Uterus (tissue), 3 donors: ENCODE measurements at regions not wholly inside any gene's neighbourhood (a gene's known extent, or its start where the extent isn't known, plus 50 kb on each side); places are given as distances from the start of the nearest gene placed in this dataset.
"Not testable (repeated sequence)": the region's sequence is repeated elsewhere in the genome, so short reads cannot be mapped to it uniquely, and the experiment has no call there.

Source experiments
- DNase-seq, 2 donors: peaks; one replicate each; pipeline ENCODE4 v3.0.0-alpha.2; 2019 to 2020
- H3K27ac ChIP-seq, 2 donors: fragments of 200-600 bp; sonication (generic); 1 replicate in 1 of 2; 2 replicates in 1 of 2; pipeline ENCODE4 v1.5.1; 2016 to 2018
- H3K27me3 ChIP-seq, 2 donors: fragments of 200-600 bp; sonication (generic); one replicate each; pipeline ENCODE4 v1.5.1; 2018 to 2019; ENCODE audit warnings: control low read depth in 1 of 2
- H3K36me3 ChIP-seq, 2 donors: fragments of 200-600 bp; sonication (generic); one replicate each; pipeline ENCODE4 v1.5.1; 2019; ENCODE audit warnings: control low read depth in 1 of 2
- H3K4me1 ChIP-seq, 2 donors: fragments of 200-600 bp; sonication (generic); one replicate each; pipeline ENCODE4 v1.5.1; 2018 to 2019; ENCODE audit warnings: control low read depth in 1 of 2
- H3K4me3 ChIP-seq, 2 donors: fragments of 200-600 bp; sonication (generic); 1 replicate in 1 of 2; 2 replicates in 1 of 2; pipeline ENCODE4 v1.5.1; 2018 to 2019; ENCODE audit warnings: mild to moderate bottlenecking in 1 of 2
- H3K9me3 ChIP-seq, 2 donors: fragments of 200-600 bp; sonication (generic); one replicate each; pipeline ENCODE4 v1.5.1; 2019; ENCODE audit warnings: control low read depth in 1 of 2
- CTCF ChIP-seq, 4 experiments: fragments of 200-600 bp in 2 of 4; fragments of 450-650 bp in 2 of 4; sonication (generic) in 2 of 4; IDR thresholded peaks; one replicate each; pipeline ENCODE4 v1.5.1; 2016 to 2019; ENCODE audit warnings: antibody characterized with exemption in 4 of 4, mild to moderate bottlenecking in 2 of 4, moderate library complexity in 1 of 4
- POLR2A ChIP-seq, 2 donors: fragments of 450-650 bp; IDR thresholded peaks; one replicate each; pipeline ENCODE4 v1.6.1; 2016; ENCODE audit warnings: antibody characterized with exemption in 2 of 2, mild to moderate bottlenecking in 1 of 2, moderate library complexity in 1 of 2
- intact Hi-C: fragments of 100-400 bp; cut with DNase I; formaldehyde crosslinking; loops from one replicate; pipeline ENCODE4 v1.15.1; 2023; ENCODE audit warnings: low total_unique reads
- donor health status: DM: yes; HTN: yes; CAD: no.

- no peak for TF ChIP-seq POLR2A (IDR thresholded peaks at IDR 0.05)
- no peak for TF ChIP-seq CTCF (IDR thresholded peaks at IDR 0.05)
- H3K27ac ChIP-seq, result no peak overlapping the region
- no peaks in the 10 kb centered on the region for H3K27me3 ChIP-seq
- no peak overlapping the region for H3K4me3 ChIP-seq
- no peaks in the 10 kb centered on the region for H3K4me1 ChIP-seq
- H3K36me3 ChIP-seq, result no peaks in the 10 kb centered on the region
- DNase-seq, result no peak
- no peaks in the 10 kb centered on the region for H3K9me3 ChIP-seq
- intact Hi-C loops, result no loop called here
Observed at GRCh38 chr11:71154261-71154805, 98.0 kb downstream of the SHANK2 start.

DNA sequence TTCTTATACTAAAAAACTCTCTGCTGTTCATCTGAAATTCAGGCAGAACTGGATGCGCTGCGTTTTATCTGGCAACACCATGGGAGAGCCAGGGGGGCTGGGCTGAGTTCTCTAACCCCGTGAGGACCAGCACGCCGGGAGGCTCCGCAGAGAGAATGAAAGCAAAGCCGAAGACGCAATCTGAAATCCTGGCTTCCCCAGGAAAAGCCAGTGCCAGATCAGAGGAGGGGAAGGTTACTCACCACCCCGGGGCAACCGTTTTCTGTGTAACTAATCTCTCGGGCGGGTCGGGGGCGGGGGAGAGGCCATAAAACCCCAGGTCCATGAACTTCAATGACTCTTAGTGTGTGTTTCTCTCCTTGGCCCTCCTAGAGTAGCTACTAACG is 99.4 kb downstream of the SHANK2 start:
- intact Hi-C loops, result no loop called here
- no peak for DNase-seq

GRCh38 chr11:71152312-71153004 is 99.9 kb downstream of the SHANK2 start:
- H3K4me3 ChIP-seq, H3K27ac ChIP-seq, H3K9me3 ChIP-seq, H3K36me3 ChIP-seq, H3K4me1 ChIP-seq, DNase-seq, intact Hi-C loops, H3K27me3 ChIP-seq: not testable (repeated sequence)

More for the DNA sequence above, 99.4 kb downstream of the SHANK2 start:
- TF ChIP-seq CTCF (IDR thresholded peaks at IDR 0.05), result no peak
- TF ChIP-seq POLR2A (IDR thresholded peaks at IDR 0.05), result no peak
- Histone ChIP-seq H3K27me3 (no peaks in the 10 kb centered on the region), H3K36me3 (no peaks in the 10 kb centered on the region), H3K9me3 (no peaks in the 10 kb centered on the region), H3K4me3 (no peak overlapping the region), H3K4me1 (no peaks in the 10 kb centered on the region), H3K27ac (no peak overlapping the region)

GRCh38 chr11:71151561-71151960 is 100.8 kb downstream of the SHANK2 start:
- Histone ChIP-seq H3K9me3 (no peaks in the 10 kb centered on the region), H3K4me1 (no peaks in the 10 kb centered on the region), H3K36me3 (no peaks in the 10 kb centered on the region), H3K27ac (no peak overlapping the region), H3K27me3 (no peaks in the 10 kb centered on the region), H3K4me3 (no peak overlapping the region)
- DNase-seq, result no peak
- TF ChIP-seq CTCF (IDR thresholded peaks at IDR 0.05), result no peak
- TF ChIP-seq POLR2A (IDR thresholded peaks at IDR 0.05), result no peak
- intact Hi-C loops, result no loop called here

DNA sequence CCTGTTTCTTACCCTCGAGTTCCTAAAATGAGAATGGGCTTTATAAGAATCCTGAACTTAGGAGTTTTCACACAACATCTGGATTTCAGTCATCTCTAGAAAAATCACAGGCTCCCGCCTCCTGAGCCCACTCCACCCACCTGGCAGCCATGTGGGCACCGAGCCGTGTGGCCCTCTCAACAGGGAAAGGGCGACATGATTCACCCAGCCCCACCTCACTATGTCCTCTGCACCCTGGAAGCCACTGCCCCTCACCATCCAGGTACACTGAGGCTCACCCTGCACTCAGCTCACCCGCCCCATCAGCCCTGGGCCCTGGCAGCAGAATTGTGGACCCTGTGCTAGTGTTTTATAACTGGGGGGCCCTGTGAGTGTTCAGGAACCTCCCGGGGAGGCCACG is 101.5 kb downstream of the SHANK2 start:
- Histone ChIP-seq H3K36me3 (no peaks in the 10 kb centered on the region), H3K4me1 (no peaks in the 10 kb centered on the region), H3K4me3 (no peak overlapping the region), H3K27me3 (no peaks in the 10 kb centered on the region), H3K27ac (no peak overlapping the region), H3K9me3 (no peaks in the 10 kb centered on the region)
- TF ChIP-seq CTCF (IDR thresholded peaks at IDR 0.05) (no peak), POLR2A (IDR thresholded peaks at IDR 0.05) (no peak)
- no peak for DNase-seq
- intact Hi-C loops, result no loop called here
